Keratinocyte (primary cell): ENCODE measurements at regions not wholly inside any gene's neighbourhood (a gene's known extent, or its start where the extent isn't known, plus 50 kb on each side); places are given as distances from the start of the nearest gene placed in this dataset.

ENCODE experiments used
- DNase-seq: peaks from one replicate; pipeline ENCODE4 v3.0.0-alpha.2; 2011; ENCODE audit warnings: low read depth, missing footprints, low spot score
- FAIRE-seq: peaks from 2 replicates; lab custom pipeline; 2011; peaks lifted over from hg19 to GRCh38; lab: Jason Lieb, UNC
- H2AFZ ChIP-seq: 2 replicates; pipeline ENCODE4 v1.6.0; 2012; ENCODE audit warnings: low read length, control low read depth, inconsistent platforms; ENCODE audit not compliant: control insufficient read depth
- H3K27ac ChIP-seq: 2 replicates; pipeline ENCODE4 v1.5.1; 2011; ENCODE audit warnings: low read length; ENCODE audit not compliant: control insufficient read depth, insufficient read depth
- H3K27me3 ChIP-seq: 3 replicates; pipeline ENCODE4 v1.6.0; 2011; ENCODE audit warnings: low read length; ENCODE audit not compliant: control insufficient read depth, insufficient read depth; ENCODE audit errors: extremely low read depth
- H3K36me3 ChIP-seq, 2 experiments: 2 replicates in 1 of 2; 3 replicates in 1 of 2; pipeline ENCODE4 v1.5.1; 2011; ENCODE audit warnings: low read length in 2 of 2, mild to moderate bottlenecking in 1 of 2; ENCODE audit not compliant: control insufficient read depth in 2 of 2, insufficient read depth in 2 of 2; ENCODE audit errors: extremely low read depth in 1 of 2
- H3K4me1 ChIP-seq: 3 replicates; pipeline ENCODE4 v1.5.1; 2011; ENCODE audit warnings: low read length; ENCODE audit not compliant: control insufficient read depth, insufficient read depth; ENCODE audit errors: extremely low read depth
- H3K4me2 ChIP-seq: 3 replicates; pipeline ENCODE4 v1.6.0; 2011; ENCODE audit warnings: low read depth, low read length; ENCODE audit not compliant: control insufficient read depth, insufficient read depth; ENCODE audit errors: extremely low read depth
- H3K4me3 ChIP-seq, 3 experiments: fragments of 200-600 bp in 1 of 3; sonication (generic) in 1 of 3; 2 replicates in 2 of 3; 3 replicates in 1 of 3; pipeline ENCODE4 v1.5.1; 2011 to 2016; ENCODE audit warnings: low read length in 3 of 3, mild to moderate bottlenecking in 3 of 3, control low read depth in 2 of 3, inconsistent platforms in 1 of 3, low read depth in 1 of 3, mixed read lengths in 1 of 3, mixed run types in 1 of 3, moderate library complexity in 1 of 3; ENCODE audit not compliant: control insufficient read depth in 2 of 3, insufficient read depth in 2 of 3; ENCODE audit errors: extremely low read depth in 1 of 3
- H3K79me2 ChIP-seq: 2 replicates; pipeline ENCODE4 v1.6.0; 2012; ENCODE audit warnings: low read length; ENCODE audit not compliant: control insufficient read depth, insufficient read depth
- H3K9ac ChIP-seq: 3 replicates; pipeline ENCODE4 v1.6.0; 2011; ENCODE audit warnings: low read length; ENCODE audit not compliant: control insufficient read depth, insufficient read depth; ENCODE audit errors: extremely low read depth
- H3K9me1 ChIP-seq: 3 replicates; pipeline ENCODE4 v1.6.0; 2011; ENCODE audit warnings: low read length; ENCODE audit not compliant: control insufficient read depth, insufficient read depth; ENCODE audit errors: extremely low read depth
- H3K9me3 ChIP-seq: 2 replicates; pipeline ENCODE4 v1.5.1; 2012; ENCODE audit warnings: low read depth, low read length; ENCODE audit not compliant: control insufficient read depth
- H4K20me1 ChIP-seq: 3 replicates; pipeline ENCODE4 v1.6.0; 2011; ENCODE audit warnings: low read length; ENCODE audit not compliant: control insufficient read depth, insufficient read depth; ENCODE audit errors: extremely low read depth
- EZH2 ChIP-seq: IDR thresholded peaks from one replicate; pipeline ENCODE4 v1.6.1; 2012; ENCODE audit warnings: inconsistent platforms, mild to moderate bottlenecking, low read length, moderate library complexity
- dilution Hi-C: fragments of 300-500 bp; cut with MboI; formaldehyde crosslinking; loops from one replicate; pipeline ENCODE4 v1.7.0; 2020; ENCODE audit warnings: low sequenced_read_pairs; ENCODE audit not compliant: extremely low pct_ligation_motif_present
- TF ChIP-seq, protein P1 (sequence below), 3 experiments: IDR thresholded peaks in 1 of 3; conservative IDR thresholded peaks in 1 of 3; optimal IDR thresholded peaks in 1 of 3; 2 replicates in 2 of 3; 3 replicates in 1 of 3; pipeline versions ENCODE3 to v1.5.1; 2011; ENCODE audit warnings: low read length in 3 of 3, mild to moderate bottlenecking in 3 of 3, moderate library complexity in 2 of 3, control low read depth in 1 of 3, inconsistent platforms in 1 of 3; ENCODE audit not compliant: insufficient read depth in 2 of 3; ENCODE audit errors: extremely low read depth in 1 of 3

DNA sequence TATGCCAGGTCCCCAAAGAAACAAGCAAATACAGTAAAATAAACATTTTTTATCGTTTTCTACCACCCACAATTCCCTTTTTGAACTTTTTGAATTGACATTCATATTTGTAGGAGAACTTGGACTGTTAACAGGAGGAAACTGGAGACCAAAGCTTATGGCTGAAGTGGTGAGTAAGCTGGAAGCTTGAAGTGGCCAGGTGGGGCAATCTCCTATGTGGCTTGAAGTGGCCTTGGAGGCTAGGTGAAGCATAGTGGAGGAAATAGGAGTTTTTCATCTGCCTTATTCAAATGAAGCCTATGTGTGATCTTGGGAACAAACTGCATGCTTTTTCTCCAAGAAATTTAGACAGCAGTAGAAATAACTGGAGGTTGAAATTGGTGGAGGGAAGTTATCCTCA, 962.9 kb upstream of the FANCL start:
- H3K36me3 ChIP-seq: no peaks in the 10 kb centered on the region
- H2AFZ ChIP-seq: no peak overlapping the region
- no peaks in the 10 kb centered on the region for H3K79me2 ChIP-seq
- H3K9ac ChIP-seq: no peak overlapping the region
- no peak overlapping the region for H3K4me2 ChIP-seq
- H3K9me3 ChIP-seq: no peaks in the 10 kb centered on the region
- dilution Hi-C loops: no loop called here
- DNase-seq (no peak), FAIRE-seq (no peak)
- no peaks in the 10 kb centered on the region for H4K20me1 ChIP-seq
- no peak for TF ChIP-seq EZH2
- TF ChIP-seq, protein P1, sequence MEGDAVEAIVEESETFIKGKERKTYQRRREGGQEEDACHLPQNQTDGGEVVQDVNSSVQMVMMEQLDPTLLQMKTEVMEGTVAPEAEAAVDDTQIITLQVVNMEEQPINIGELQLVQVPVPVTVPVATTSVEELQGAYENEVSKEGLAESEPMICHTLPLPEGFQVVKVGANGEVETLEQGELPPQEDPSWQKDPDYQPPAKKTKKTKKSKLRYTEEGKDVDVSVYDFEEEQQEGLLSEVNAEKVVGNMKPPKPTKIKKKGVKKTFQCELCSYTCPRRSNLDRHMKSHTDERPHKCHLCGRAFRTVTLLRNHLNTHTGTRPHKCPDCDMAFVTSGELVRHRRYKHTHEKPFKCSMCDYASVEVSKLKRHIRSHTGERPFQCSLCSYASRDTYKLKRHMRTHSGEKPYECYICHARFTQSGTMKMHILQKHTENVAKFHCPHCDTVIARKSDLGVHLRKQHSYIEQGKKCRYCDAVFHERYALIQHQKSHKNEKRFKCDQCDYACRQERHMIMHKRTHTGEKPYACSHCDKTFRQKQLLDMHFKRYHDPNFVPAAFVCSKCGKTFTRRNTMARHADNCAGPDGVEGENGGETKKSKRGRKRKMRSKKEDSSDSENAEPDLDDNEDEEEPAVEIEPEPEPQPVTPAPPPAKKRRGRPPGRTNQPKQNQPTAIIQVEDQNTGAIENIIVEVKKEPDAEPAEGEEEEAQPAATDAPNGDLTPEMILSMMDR (optimal IDR thresholded peaks at IDR 0.05 in 1 of 3, IDR thresholded peaks at IDR 0.05 in 1 of 3, conservative IDR thresholded peaks at IDR 0.05 in 1 of 3; ENCODE audit: extremely low read depth in 1 of 3, insufficient read depth in 2 of 3, low read length in 3 of 3): no peak
- H3K27ac ChIP-seq: no peak overlapping the region
- peaks cover 4% of the 10 kb centered on the region for H3K4me1 ChIP-seq
- no peaks in the 10 kb centered on the region for H3K9me1 ChIP-seq
- H3K4me3 ChIP-seq: no peak overlapping the region
- H3K27me3 ChIP-seq: no peaks in the 10 kb centered on the region

DNA sequence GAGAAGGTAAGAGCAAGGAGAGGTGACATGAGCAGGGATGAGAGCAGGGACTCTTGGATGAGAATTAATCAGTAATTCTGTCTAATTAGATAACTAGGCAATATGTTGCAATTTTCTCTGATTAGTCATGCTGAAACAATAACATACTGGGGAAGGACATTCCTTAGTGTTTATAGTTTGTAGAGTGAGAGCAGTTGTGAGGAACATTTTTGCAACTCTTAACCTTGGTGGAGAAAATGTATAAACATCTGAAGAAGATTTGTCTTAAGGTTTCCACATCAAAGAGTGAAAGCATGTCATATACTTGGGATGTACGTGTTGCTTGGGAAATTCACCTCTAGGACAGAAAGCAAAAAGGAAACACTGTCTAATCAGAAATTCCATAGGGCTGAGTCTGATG, 955.4 kb upstream of the FANCL start:
- dilution Hi-C loops: no loop called here
- H3K27me3 ChIP-seq: no peaks in the 10 kb centered on the region
- no peaks in the 10 kb centered on the region for H3K9me1 ChIP-seq
- H3K4me1 ChIP-seq: no peaks in the 10 kb centered on the region
- no peak for DNase-seq
- FAIRE-seq: no peak
- no peak overlapping the region for H3K4me3 ChIP-seq
- no peak overlapping the region for H3K9ac ChIP-seq
- TF ChIP-seq, protein P1 (optimal IDR thresholded peaks at IDR 0.05 in 1 of 3, IDR thresholded peaks at IDR 0.05 in 1 of 3, conservative IDR thresholded peaks at IDR 0.05 in 1 of 3; ENCODE audit: extremely low read depth in 1 of 3, insufficient read depth in 2 of 3, low read length in 3 of 3): no peak
- TF ChIP-seq EZH2: no peak
- H4K20me1 ChIP-seq: no peaks in the 10 kb centered on the region
- H3K4me2 ChIP-seq: no peak overlapping the region
- H3K79me2 ChIP-seq: no peaks in the 10 kb centered on the region
- H3K27ac ChIP-seq: no peak overlapping the region
- H3K36me3 ChIP-seq: no peaks in the 10 kb centered on the region
- H2AFZ ChIP-seq: no peak overlapping the region
- H3K9me3 ChIP-seq: no peaks in the 10 kb centered on the region
